Endothelial cell of umbilical vein (primary cell): ENCODE measurements at regions not wholly inside any gene's neighbourhood (a gene's known extent, or its start where the extent isn't known, plus 50 kb on each side); places are given as distances from the start of the nearest gene placed in this dataset.

Source experiments
- EZH2 ChIP-seq: IDR thresholded peaks from 2 replicates; pipeline ENCODE4 v1.6.1; 2012; ENCODE audit warnings: borderline replicate concordance, low read depth, mild to moderate bottlenecking, moderate library complexity, low read length, inconsistent platforms; ENCODE audit not compliant: severe bottlenecking
- POLR2A ChIP-seq: IDR thresholded peaks from 2 replicates; pipeline ENCODE4 v1.6.1; 2012; ENCODE audit warnings: low read depth, mild to moderate bottlenecking, control low read depth, low read length
- TF ChIP-seq, protein P1 (sequence below), 2 donors: IDR thresholded peaks; 1 replicate in 1 of 2; 2 replicates in 1 of 2; pipeline ENCODE4 v1.5.1; 2011; ENCODE audit warnings: low read length in 2 of 2, mild to moderate bottlenecking in 2 of 2, moderate library complexity in 2 of 2, control low read depth in 1 of 2, inconsistent platforms in 1 of 2, low read depth in 1 of 2; ENCODE audit not compliant: insufficient read depth in 1 of 2; ENCODE audit errors: extremely low read depth in 1 of 2

DNA sequence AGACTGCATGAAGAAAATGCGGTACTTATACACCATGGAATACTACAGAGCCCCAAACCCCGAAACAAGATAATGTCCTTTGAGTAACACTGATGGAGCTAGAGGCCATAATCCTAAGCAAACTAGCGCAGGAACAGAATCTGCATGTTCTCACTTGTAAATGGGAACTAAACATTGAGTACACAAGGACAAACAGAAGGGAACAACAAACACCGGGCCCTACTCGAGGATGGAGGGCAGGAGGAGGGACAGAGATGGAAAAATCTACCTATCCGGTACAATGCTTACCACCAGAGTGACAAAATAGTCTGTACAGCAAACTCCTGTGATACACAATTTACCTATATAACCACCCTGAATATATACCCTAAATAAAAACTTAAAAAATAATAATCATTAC lies 507.9 kb downstream of the IPMK start:
- no peak for TF ChIP-seq POLR2A
- no peak for TF ChIP-seq EZH2
- TF ChIP-seq, protein P1, sequence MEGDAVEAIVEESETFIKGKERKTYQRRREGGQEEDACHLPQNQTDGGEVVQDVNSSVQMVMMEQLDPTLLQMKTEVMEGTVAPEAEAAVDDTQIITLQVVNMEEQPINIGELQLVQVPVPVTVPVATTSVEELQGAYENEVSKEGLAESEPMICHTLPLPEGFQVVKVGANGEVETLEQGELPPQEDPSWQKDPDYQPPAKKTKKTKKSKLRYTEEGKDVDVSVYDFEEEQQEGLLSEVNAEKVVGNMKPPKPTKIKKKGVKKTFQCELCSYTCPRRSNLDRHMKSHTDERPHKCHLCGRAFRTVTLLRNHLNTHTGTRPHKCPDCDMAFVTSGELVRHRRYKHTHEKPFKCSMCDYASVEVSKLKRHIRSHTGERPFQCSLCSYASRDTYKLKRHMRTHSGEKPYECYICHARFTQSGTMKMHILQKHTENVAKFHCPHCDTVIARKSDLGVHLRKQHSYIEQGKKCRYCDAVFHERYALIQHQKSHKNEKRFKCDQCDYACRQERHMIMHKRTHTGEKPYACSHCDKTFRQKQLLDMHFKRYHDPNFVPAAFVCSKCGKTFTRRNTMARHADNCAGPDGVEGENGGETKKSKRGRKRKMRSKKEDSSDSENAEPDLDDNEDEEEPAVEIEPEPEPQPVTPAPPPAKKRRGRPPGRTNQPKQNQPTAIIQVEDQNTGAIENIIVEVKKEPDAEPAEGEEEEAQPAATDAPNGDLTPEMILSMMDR (IDR thresholded peaks at IDR 0.05; ENCODE audit: extremely low read depth in 1 of 2, insufficient read depth in 1 of 2, low read depth in 1 of 2, low read length in 2 of 2) = no peak
